ENCODE measurements at regions not wholly inside any gene's neighbourhood (a gene's known extent, or its start where the extent isn't known, plus 50 kb on each side); places are given as distances from the start of the nearest gene placed in this dataset.

DNA sequence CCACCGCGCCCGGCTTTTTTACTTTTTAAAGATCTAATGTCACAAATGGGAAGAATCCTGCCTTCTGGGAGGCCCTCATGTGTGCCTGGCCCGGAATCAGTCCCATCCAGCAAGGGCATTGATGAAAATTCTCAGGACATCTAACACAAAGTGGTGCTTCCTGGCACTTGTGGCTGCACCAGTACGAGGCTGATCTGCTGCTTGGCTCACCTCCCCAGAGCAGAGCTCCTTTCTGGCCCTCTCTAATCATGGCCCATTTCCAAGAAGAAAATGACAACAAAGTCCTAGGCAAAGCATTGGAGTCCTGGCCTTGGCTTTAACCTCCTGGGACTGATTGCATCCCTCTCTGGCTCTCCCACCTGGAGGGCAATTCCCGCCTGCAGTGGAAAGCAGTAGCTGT is 50.7 kb upstream of the SIAH1 start:
- DNase-seq: no peak

DNA sequence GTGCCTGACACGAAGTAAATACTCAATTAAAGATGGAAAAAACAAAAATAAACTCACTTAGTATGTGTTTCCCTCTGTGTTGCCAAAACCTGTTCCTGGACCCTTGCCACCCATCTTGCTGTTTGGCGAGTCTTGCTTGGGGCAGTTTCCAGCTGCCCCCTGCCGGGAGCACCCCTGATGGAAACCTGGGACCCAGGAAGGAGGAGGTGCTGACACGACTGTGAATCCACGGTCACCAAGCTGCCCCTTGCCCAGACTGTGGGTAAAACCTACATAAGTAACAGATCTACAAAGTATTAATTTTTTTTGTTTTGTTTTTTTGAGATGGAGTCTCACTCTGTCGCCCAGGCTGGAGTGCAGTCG is 50.1 kb upstream of the SIAH1 start:
- DNase-seq: no peak

Data from activated CD4-positive, alpha-beta T cell treated with anti-CD3 and anti-CD28 coated beads, Interleukin-2, Interleukin-6, amounts not matched to agents 100 ng/mL and 50 ng/mL, durations not matched to agents 16 hours and 8 hours (primary cell).